PFSK-1 (cell line): ENCODE measurements at regions not wholly inside any gene's neighbourhood (a gene's known extent, or its start where the extent isn't known, plus 50 kb on each side); places are given as distances from the start of the nearest gene placed in this dataset.

ENCODE experiments used
- FOXP2 ChIP-seq: optimal IDR thresholded peaks from 2 replicates; pipeline ENCODE3; 2011; ENCODE audit warnings: borderline replicate concordance, control low read depth, inconsistent platforms; ENCODE audit not compliant: insufficient read depth; ENCODE audit errors: extremely low read length, extremely low read depth
- POLR2AphosphoS5 ChIP-seq: IDR thresholded peaks from 2 replicates; pipeline ENCODE4 v1.6.1; 2012; ENCODE audit warnings: low read depth, mild to moderate bottlenecking, control low read depth, low read length, moderate library complexity
- REST ChIP-seq, 2 experiments: IDR thresholded peaks; 2 replicates each; pipeline versions ENCODE4 v1.6.1 to v1.8.0; 2011 to 2012; ENCODE audit warnings: low read depth in 2 of 2, low read length in 2 of 2, control low read depth in 1 of 2, inconsistent platforms in 1 of 2, mild to moderate bottlenecking in 1 of 2, moderate library complexity in 1 of 2; ENCODE audit not compliant: insufficient read depth in 1 of 2
- SIN3A ChIP-seq: IDR thresholded peaks from 2 replicates; pipeline ENCODE4 v1.6.1; 2012; ENCODE audit warnings: mild to moderate bottlenecking, low read length, moderate library complexity, borderline replicate concordance; ENCODE audit not compliant: insufficient read depth
- TAF1 ChIP-seq: IDR thresholded peaks from 2 replicates; pipeline ENCODE4 v1.6.1; 2012; ENCODE audit warnings: low read length, control low read depth, borderline replicate concordance; ENCODE audit not compliant: insufficient read depth

- TF ChIP-seq TAF1 (no peak), SIN3A (no peak), POLR2AphosphoS5 (no peak), REST (IDR thresholded peaks at IDR 0.05; ENCODE audit: insufficient read depth in 1 of 2, low read depth in 2 of 2, low read length in 2 of 2) (no peak), FOXP2 (no peak)
Measured at GRCh38 chr12:43090981-43091380, 461.0 kb downstream of the ADAMTS20 start.
